ENCODE measurements at regions not wholly inside any gene's neighbourhood (a gene's known extent, or its start where the extent isn't known, plus 50 kb on each side); places are given as distances from the start of the nearest gene placed in this dataset.

- Histone ChIP-seq H2AFZ (ENCODE audit: control insufficient read depth, low read length) (no peak overlapping the region), H3K27me3 (ENCODE audit: control insufficient read depth, extremely low read depth, insufficient read depth, low read length) (no peaks in the 10 kb centered on the region), H3K27ac (ENCODE audit: control insufficient read depth, insufficient read depth, low read length) (no peak overlapping the region), H3K9me1 (ENCODE audit: control insufficient read depth, extremely low read depth, insufficient read depth, low read length) (no peaks in the 10 kb centered on the region), H3K9ac (ENCODE audit: control insufficient read depth, extremely low read depth, insufficient read depth, low read length) (no peak overlapping the region), H3K4me2 (ENCODE audit: control insufficient read depth, extremely low read depth, insufficient read depth, low read depth, low read length) (no peak overlapping the region), H3K4me1 (ENCODE audit: control insufficient read depth, extremely low read depth, insufficient read depth, low read length) (no peaks in the 10 kb centered on the region), H3K9me3 (ENCODE audit: control insufficient read depth, low read depth, low read length) (no peaks in the 10 kb centered on the region), H3K79me2 (ENCODE audit: control insufficient read depth, insufficient read depth, low read length) (no peaks in the 10 kb centered on the region), H3K36me3 (ENCODE audit: control insufficient read depth in 2 of 2, extremely low read depth in 1 of 2, insufficient read depth in 2 of 2, low read length in 2 of 2) (no peaks in the 10 kb centered on the region), H4K20me1 (ENCODE audit: control insufficient read depth, extremely low read depth, insufficient read depth, low read length) (no peaks in the 10 kb centered on the region), H3K4me3 (ENCODE audit: control insufficient read depth in 2 of 3, extremely low read depth in 1 of 3, insufficient read depth in 2 of 3, low read depth in 1 of 3, low read length in 3 of 3) (no peak overlapping the region)
- TF ChIP-seq CTCF (optimal IDR thresholded peaks at IDR 0.05 in 1 of 3, IDR thresholded peaks at IDR 0.05 in 1 of 3, conservative IDR thresholded peaks at IDR 0.05 in 1 of 3; ENCODE audit: extremely low read depth in 1 of 3, insufficient read depth in 2 of 3, low read length in 3 of 3) (no peak), EZH2 (IDR thresholded peaks at IDR 0.05; ENCODE audit: low read length) (no peak)
- DNase-seq (ENCODE audit: low read depth, low spot score): no peak
- FAIRE-seq: no peak
- dilution Hi-C loops (cut with MboI; ENCODE audit: extremely low pct_ligation_motif_present, low sequenced_read_pairs): no loop called here
Measured at GRCh38 chr6:120411394-120411793, 922.9 kb downstream of the TBC1D32 start.

- H3K27ac ChIP-seq (ENCODE audit: control insufficient read depth, insufficient read depth, low read length): no peak overlapping the region
- H3K4me1 ChIP-seq (ENCODE audit: control insufficient read depth, extremely low read depth, insufficient read depth, low read length): no peaks in the 10 kb centered on the region
- H3K79me2 ChIP-seq (ENCODE audit: control insufficient read depth, insufficient read depth, low read length): no peaks in the 10 kb centered on the region
- H3K4me2 ChIP-seq (ENCODE audit: control insufficient read depth, extremely low read depth, insufficient read depth, low read depth, low read length): no peak overlapping the region
- no peaks in the 10 kb centered on the region for H3K27me3 ChIP-seq (ENCODE audit: control insufficient read depth, extremely low read depth, insufficient read depth, low read length)
- H3K9me3 ChIP-seq (ENCODE audit: control insufficient read depth, low read depth, low read length): no peaks in the 10 kb centered on the region
- no peak overlapping the region for H3K4me3 ChIP-seq (ENCODE audit: control insufficient read depth in 2 of 3, extremely low read depth in 1 of 3, insufficient read depth in 2 of 3, low read depth in 1 of 3, low read length in 3 of 3)
- FAIRE-seq (no peak), DNase-seq (ENCODE audit: low read depth, low spot score) (no peak)
- H3K9me1 ChIP-seq (ENCODE audit: control insufficient read depth, extremely low read depth, insufficient read depth, low read length): no peaks in the 10 kb centered on the region
- no peak overlapping the region for H2AFZ ChIP-seq (ENCODE audit: control insufficient read depth, low read length)
- H4K20me1 ChIP-seq (ENCODE audit: control insufficient read depth, extremely low read depth, insufficient read depth, low read length): no peaks in the 10 kb centered on the region
- H3K9ac ChIP-seq (ENCODE audit: control insufficient read depth, extremely low read depth, insufficient read depth, low read length): no peak overlapping the region
- no peak for TF ChIP-seq EZH2 (IDR thresholded peaks at IDR 0.05; ENCODE audit: low read length)
- no peak for TF ChIP-seq CTCF (optimal IDR thresholded peaks at IDR 0.05 in 1 of 3, IDR thresholded peaks at IDR 0.05 in 1 of 3, conservative IDR thresholded peaks at IDR 0.05 in 1 of 3; ENCODE audit: extremely low read depth in 1 of 3, insufficient read depth in 2 of 3, low read length in 3 of 3)
- no peaks in the 10 kb centered on the region for H3K36me3 ChIP-seq (ENCODE audit: control insufficient read depth in 2 of 2, extremely low read depth in 1 of 2, insufficient read depth in 2 of 2, low read length in 2 of 2)
- dilution Hi-C loops (cut with MboI; ENCODE audit: extremely low pct_ligation_motif_present, low sequenced_read_pairs): no loop called here
Measured at GRCh38 chr6:120410586-120410985, 923.7 kb downstream of the TBC1D32 start.

Data from keratinocyte (primary cell).